ENCODE measurements at regions not wholly inside any gene's neighbourhood (a gene's known extent, or its start where the extent isn't known, plus 50 kb on each side); places are given as distances from the start of the nearest gene placed in this dataset.
"Not testable (repeated sequence)": the region's sequence is repeated elsewhere in the genome, so short reads cannot be mapped to it uniquely, and the experiment has no call there.

- CTCF ChIA-PET: no interaction called here
- POLR2A ChIA-PET: no interaction called here
These were observed 77.6 kb downstream of the SETD4 start for GRCh38 chr21:35982717-35983116.

GRCh38 chr21:35981514-35982070, 78.7 kb downstream of the SETD4 start:
- H3K27ac ChIP-seq (ENCODE audit: low read depth, low read length): no peak overlapping the region
- CTCF ChIA-PET: no interaction called here
- no peak for DNase-seq
- Mint-ChIP-seq H3K36me3 (peaks cover 0 to 5% (median 0%) of the 10 kb centered on the region in 3 donors), H3K9me3 (peaks cover 0 to 7% (median 5%) of the 10 kb centered on the region in 5 donors), H3K27ac (no peak overlapping the region), H3K4me3 (no peak overlapping the region), H3K27me3 (peaks cover 15 to 48% of the 10 kb centered on the region in 2 donors), H3K4me1 (no peaks in the 10 kb centered on the region)
- H3K9me3 ChIP-seq (ENCODE audit: low read length): no peaks in the 10 kb centered on the region
- no peaks in the 10 kb centered on the region for H3K27me3 ChIP-seq (ENCODE audit: insufficient read depth, low read length, poor library complexity, severe bottlenecking)
- H3K4me1 ChIP-seq (ENCODE audit: insufficient read depth, low read length): no peaks in the 10 kb centered on the region
- no peaks in the 10 kb centered on the region for H3K36me3 ChIP-seq (ENCODE audit: insufficient read depth, low read length)
- no peak overlapping the region for H3K4me3 ChIP-seq (ENCODE audit: low read length)
- POLR2A ChIA-PET: no interaction called here

More at GRCh38 chr21:35982717-35983116, 77.6 kb downstream of the SETD4 start:
- Histone ChIP-seq H3K4me1 (ENCODE audit: insufficient read depth, low read length) (no peaks in the 10 kb centered on the region), H3K4me3 (ENCODE audit: low read length) (no peak overlapping the region), H3K9me3 (ENCODE audit: low read length) (no peaks in the 10 kb centered on the region), H3K27me3 (ENCODE audit: insufficient read depth, low read length, poor library complexity, severe bottlenecking) (no peaks in the 10 kb centered on the region), H3K27ac (ENCODE audit: low read depth, low read length) (no peak overlapping the region), H3K36me3 (ENCODE audit: insufficient read depth, low read length) (no peaks in the 10 kb centered on the region)
- peaks cover 13 to 51% of the 10 kb centered on the region in 2 donors for H3K27me3 Mint-ChIP-seq
- DNase-seq: no peak
- H3K9me3 Mint-ChIP-seq: peaks cover 0 to 7% (median 5%) of the 10 kb centered on the region in 5 donors
- no peaks in the 10 kb centered on the region for H3K4me1 Mint-ChIP-seq
- no peak overlapping the region for H3K27ac Mint-ChIP-seq
- H3K36me3 Mint-ChIP-seq: peaks cover 0 to 5% (median 0%) of the 10 kb centered on the region in 3 donors
- no peak overlapping the region for H3K4me3 Mint-ChIP-seq

- CTCF ChIA-PET: no interaction called here
These were observed 79.5 kb downstream of the SETD4 start for GRCh38 chr21:35980821-35981220.

GRCh38 chr21:35977860-35978259, 82.5 kb downstream of the SETD4 start:
- POLR2A ChIA-PET, H3K36me3 Mint-ChIP-seq, CTCF ChIA-PET: not testable (repeated sequence)

More at GRCh38 chr21:35980821-35981220, 79.5 kb downstream of the SETD4 start:
- DNase-seq: no peak
- H3K4me3 ChIP-seq (ENCODE audit: low read length): no peak overlapping the region
- Mint-ChIP-seq H3K9me3 (peaks cover 0 to 7% (median 5%) of the 10 kb centered on the region in 5 donors), H3K36me3 (peaks cover 0 to 5% (median 0%) of the 10 kb centered on the region in 3 donors), H3K27ac (no peak overlapping the region), H3K27me3 (peaks cover 15 to 46% of the 10 kb centered on the region in 2 donors), H3K4me3 (no peak overlapping the region), H3K4me1 (no peaks in the 10 kb centered on the region)
- H3K27me3 ChIP-seq (ENCODE audit: insufficient read depth, low read length, poor library complexity, severe bottlenecking): no peaks in the 10 kb centered on the region
- H3K27ac ChIP-seq (ENCODE audit: low read depth, low read length): no peak overlapping the region
- POLR2A ChIA-PET: no interaction called here
- no peaks in the 10 kb centered on the region for H3K9me3 ChIP-seq (ENCODE audit: low read length)
- no peaks in the 10 kb centered on the region for H3K4me1 ChIP-seq (ENCODE audit: insufficient read depth, low read length)
- no peaks in the 10 kb centered on the region for H3K36me3 ChIP-seq (ENCODE audit: insufficient read depth, low read length)

GRCh38 chr21:35976929-35977328, 83.4 kb downstream of the SETD4 start:
- H3K36me3 Mint-ChIP-seq: peaks cover 0 to 5% (median 0%) of the 10 kb centered on the region in 3 donors
- no peak overlapping the region for H3K4me3 Mint-ChIP-seq
- H3K4me1 Mint-ChIP-seq: no peaks in the 10 kb centered on the region
- no peak overlapping the region for H3K27ac Mint-ChIP-seq
- peaks cover 0 to 7% (median 5%) of the 10 kb centered on the region in 5 donors for H3K9me3 Mint-ChIP-seq
- Histone ChIP-seq H3K9me3 (ENCODE audit: low read length) (no peaks in the 10 kb centered on the region), H3K36me3 (ENCODE audit: insufficient read depth, low read length) (no peaks in the 10 kb centered on the region), H3K4me3 (ENCODE audit: low read length) (no peak overlapping the region), H3K27ac (ENCODE audit: low read depth, low read length) (no peak overlapping the region), H3K4me1 (ENCODE audit: insufficient read depth, low read length) (no peaks in the 10 kb centered on the region), H3K27me3 (ENCODE audit: insufficient read depth, low read length, poor library complexity, severe bottlenecking) (no peaks in the 10 kb centered on the region)
- peaks cover 10 to 16% of the 10 kb centered on the region in 2 donors for H3K27me3 Mint-ChIP-seq
- ChIA-PET POLR2A (no interaction called here), CTCF (no interaction called here)
- DNase-seq: no peak

More at GRCh38 chr21:35977860-35978259, 82.5 kb downstream of the SETD4 start:
- H3K36me3 ChIP-seq (ENCODE audit: insufficient read depth, low read length); H3K9me3 ChIP-seq (ENCODE audit: low read length); H3K4me3 Mint-ChIP-seq; H3K27me3 ChIP-seq (ENCODE audit: insufficient read depth, low read length, poor library complexity, severe bottlenecking); H3K9me3 Mint-ChIP-seq; DNase-seq; H3K4me1 ChIP-seq (ENCODE audit: insufficient read depth, low read length); H3K4me1 Mint-ChIP-seq; H3K27ac Mint-ChIP-seq; H3K27ac ChIP-seq (ENCODE audit: low read depth, low read length); H3K4me3 ChIP-seq (ENCODE audit: low read length): not testable (repeated sequence)
- H3K27me3 Mint-ChIP-seq: peaks cover 10 to 23% of the 10 kb centered on the region in 2 donors

- H3K4me3 Mint-ChIP-seq: no peak overlapping the region
- H3K9me3 Mint-ChIP-seq: peaks cover 0 to 7% (median 5%) of the 10 kb centered on the region in 5 donors
- H3K4me1 Mint-ChIP-seq: no peaks in the 10 kb centered on the region
- no peak overlapping the region for H3K27ac Mint-ChIP-seq
- H3K27me3 ChIP-seq (ENCODE audit: insufficient read depth, low read length, poor library complexity, severe bottlenecking): no peaks in the 10 kb centered on the region
- H3K27ac ChIP-seq (ENCODE audit: low read depth, low read length): no peak overlapping the region
- peaks cover 0 to 5% (median 0%) of the 10 kb centered on the region in 3 donors for H3K36me3 Mint-ChIP-seq
- peaks cover 7 to 16% of the 10 kb centered on the region in 2 donors for H3K27me3 Mint-ChIP-seq
- no peaks in the 10 kb centered on the region for H3K9me3 ChIP-seq (ENCODE audit: low read length)
- no peaks in the 10 kb centered on the region for H3K36me3 ChIP-seq (ENCODE audit: insufficient read depth, low read length)
- no peaks in the 10 kb centered on the region for H3K4me1 ChIP-seq (ENCODE audit: insufficient read depth, low read length)
- ChIA-PET CTCF (no interaction called here), POLR2A (no interaction called here)
- no peak for DNase-seq
- H3K4me3 ChIP-seq (ENCODE audit: low read length): no peak overlapping the region
These were observed 83.8 kb downstream of the SETD4 start for GRCh38 chr21:35976481-35976880.

GRCh38 chr21:35974775-35975174, 85.6 kb downstream of the SETD4 start:
- peaks cover 4 to 16% of the 10 kb centered on the region in 2 donors for H3K27me3 Mint-ChIP-seq
- H3K4me3 Mint-ChIP-seq: no peak overlapping the region
- H3K36me3 Mint-ChIP-seq: peaks cover 0 to 5% (median 0%) of the 10 kb centered on the region in 3 donors
- Histone ChIP-seq H3K36me3 (ENCODE audit: insufficient read depth, low read length) (no peaks in the 10 kb centered on the region), H3K9me3 (ENCODE audit: low read length) (no peaks in the 10 kb centered on the region), H3K27ac (ENCODE audit: low read depth, low read length) (no peak overlapping the region), H3K4me1 (ENCODE audit: insufficient read depth, low read length) (no peaks in the 10 kb centered on the region), H3K27me3 (ENCODE audit: insufficient read depth, low read length, poor library complexity, severe bottlenecking) (no peaks in the 10 kb centered on the region), H3K4me3 (ENCODE audit: low read length) (no peak overlapping the region)
- H3K4me1 Mint-ChIP-seq: no peaks in the 10 kb centered on the region
- peaks cover 0 to 7% (median 5%) of the 10 kb centered on the region in 5 donors for H3K9me3 Mint-ChIP-seq
- ChIA-PET CTCF (no interaction called here), POLR2A (no interaction called here)
- H3K27ac Mint-ChIP-seq: no peak overlapping the region
- no peak for DNase-seq

GRCh38 chr21:35971824-35972223, 88.5 kb downstream of the SETD4 start:
- no peak overlapping the region for H3K4me3 ChIP-seq (ENCODE audit: low read length)
- no peak overlapping the region for H3K27ac ChIP-seq (ENCODE audit: low read depth, low read length)
- Mint-ChIP-seq H3K9me3 (no peaks in the 10 kb centered on the region), H3K27me3 (peaks cover 4 to 7% of the 10 kb centered on the region in 2 donors), H3K36me3 (peaks cover 0 to 2% (median 0%) of the 10 kb centered on the region in 3 donors), H3K4me1 (no peaks in the 10 kb centered on the region), H3K27ac (no peak overlapping the region), H3K4me3 (no peak overlapping the region)
- H3K36me3 ChIP-seq (ENCODE audit: insufficient read depth, low read length): no peaks in the 10 kb centered on the region
- H3K27me3 ChIP-seq (ENCODE audit: insufficient read depth, low read length, poor library complexity, severe bottlenecking): no peaks in the 10 kb centered on the region
- no peaks in the 10 kb centered on the region for H3K4me1 ChIP-seq (ENCODE audit: insufficient read depth, low read length)
- DNase-seq: no peak
- H3K9me3 ChIP-seq (ENCODE audit: low read length): no peaks in the 10 kb centered on the region
- POLR2A ChIA-PET: no interaction called here
- CTCF ChIA-PET: no interaction called here

Measured in CD8-positive, alpha-beta memory T cell (primary cell).